Upper lobe of left lung (tissue), 6 donors: ENCODE measurements at regions not wholly inside any gene's neighbourhood (a gene's known extent, or its start where the extent isn't known, plus 50 kb on each side); places are given as distances from the start of the nearest gene placed in this dataset.

Experiments used
- ATAC-seq, 2 donors: fragments of 200-7000 bp; cut with Tn5 transposase; one replicate each; pipeline ENCODE4 v1.9.1; 2022; ENCODE audit warnings: mild to moderate bottlenecking in 2 of 2, moderate library complexity in 2 of 2; ENCODE audit not compliant: low FRiP score in 2 of 2
- DNase-seq, 2 donors: peaks; one replicate each; pipeline ENCODE4 v3.0.0-alpha.2; 2019 to 2020
- H3K27ac ChIP-seq, 4 donors: fragments of 200-600 bp; sonication (generic); one replicate each; pipeline ENCODE4 v1.5.1; 2016 to 2019
- H3K27me3 ChIP-seq, 4 donors: fragments of 200-600 bp; sonication (generic); one replicate each; pipeline ENCODE4 v1.5.1; 2017 to 2019
- H3K36me3 ChIP-seq, 4 donors: fragments of 200-600 bp; sonication (generic); one replicate each; pipeline ENCODE4 v1.5.1; 2016 to 2019
- H3K4me1 ChIP-seq, 4 donors: fragments of 200-600 bp; sonication (generic); one replicate each; pipeline ENCODE4 v1.5.1; 2018 to 2019
- H3K4me3 ChIP-seq, 4 donors: fragments of 200-600 bp; sonication (generic); one replicate each; pipeline ENCODE4 v1.5.1; 2017 to 2019; ENCODE audit warnings: mild to moderate bottlenecking in 2 of 4, moderate library complexity in 1 of 4
- H3K9me3 ChIP-seq, 4 donors: fragments of 200-600 bp; sonication (generic); one replicate each; pipeline ENCODE4 v1.5.1; 2018 to 2019
- EP300 ChIP-seq, 4 donors: sonication (generic); formaldehyde crosslinking; IDR thresholded peaks; one replicate each; pipeline ENCODE4 v1.5.1; 2017; ENCODE audit warnings: antibody characterized with exemption in 4 of 4, control low read depth in 2 of 4
- POLR2A ChIP-seq, 4 donors: fragments of 450-650 bp; IDR thresholded peaks; one replicate each; pipeline ENCODE4 v1.5.1; 2016 to 2017; ENCODE audit warnings: antibody characterized with exemption in 4 of 4, mild to moderate bottlenecking in 2 of 4
- POLR2AphosphoS5 ChIP-seq, 2 donors: sonication (generic); formaldehyde crosslinking; IDR thresholded peaks; one replicate each; pipeline ENCODE4 v1.5.1; 2017; ENCODE audit warnings: antibody characterized with exemption in 2 of 2
- WGBS, 2 donors: methylation state at CpG; one replicate each; pipeline ENCODE4 v1.1.5; 2017 to 2018; 5-methylcytosine and 5-hydroxymethylcytosine counted together
- TF ChIP-seq, protein P1 (sequence below), 6 experiments: fragments of 450-650 bp in 4 of 6; fragments of 200-600 bp in 2 of 6; sonication (generic) in 2 of 6; IDR thresholded peaks; one replicate each; pipeline ENCODE4 v1.5.1; 2016 to 2019; ENCODE audit warnings: antibody characterized with exemption in 6 of 6
- donor health status: DM: no; HTN: no; CAD: no; lungs with moderate emphysema.
- donor health status: DM: no; HTN: yes; CAD: no; lungs with severe emphysema.

DNA sequence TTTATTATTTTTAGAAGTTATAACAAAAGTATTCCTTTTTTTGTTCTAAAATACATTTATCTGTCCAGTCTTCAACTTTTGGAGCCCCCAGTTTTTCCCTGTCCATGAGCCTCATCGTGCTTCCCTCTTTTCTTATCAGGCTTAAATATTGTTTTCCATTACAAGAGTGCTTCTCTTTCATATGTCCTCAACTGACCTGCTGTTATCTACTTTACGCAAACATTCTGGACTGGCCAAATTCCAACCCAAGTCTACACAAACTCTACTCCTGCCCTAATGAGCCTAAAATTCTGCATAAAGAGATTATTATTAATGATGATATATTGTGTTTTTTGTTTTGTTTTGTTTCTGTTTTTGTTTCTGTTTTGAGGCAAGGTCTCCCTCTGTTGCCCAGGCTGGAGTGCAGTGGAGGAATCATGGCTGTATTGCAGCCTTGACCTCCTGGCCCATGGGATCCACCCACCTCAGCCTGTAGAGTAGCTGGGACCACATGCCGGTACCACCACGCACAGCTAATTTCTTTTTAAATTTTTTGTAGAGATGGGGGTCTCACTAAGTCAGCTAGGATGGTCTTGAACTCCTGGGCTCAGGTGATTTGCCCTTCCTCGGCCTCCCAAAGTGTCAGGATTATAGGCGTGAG is 318.8 kb upstream of the NEGR1 start:
- Histone ChIP-seq H3K27me3 (no peaks in the 10 kb centered on the region), H3K4me3 (no peak overlapping the region), H3K27ac (no peak overlapping the region), H3K4me1 (no peaks in the 10 kb centered on the region), H3K9me3 (no peaks in the 10 kb centered on the region), H3K36me3 (no peaks in the 10 kb centered on the region)
- 75% methylated on average over 6 of the region's 6 CpGs for WGBS, 2 donors
- ATAC-seq (no peak), DNase-seq (no peak)
- TF ChIP-seq, protein P1, sequence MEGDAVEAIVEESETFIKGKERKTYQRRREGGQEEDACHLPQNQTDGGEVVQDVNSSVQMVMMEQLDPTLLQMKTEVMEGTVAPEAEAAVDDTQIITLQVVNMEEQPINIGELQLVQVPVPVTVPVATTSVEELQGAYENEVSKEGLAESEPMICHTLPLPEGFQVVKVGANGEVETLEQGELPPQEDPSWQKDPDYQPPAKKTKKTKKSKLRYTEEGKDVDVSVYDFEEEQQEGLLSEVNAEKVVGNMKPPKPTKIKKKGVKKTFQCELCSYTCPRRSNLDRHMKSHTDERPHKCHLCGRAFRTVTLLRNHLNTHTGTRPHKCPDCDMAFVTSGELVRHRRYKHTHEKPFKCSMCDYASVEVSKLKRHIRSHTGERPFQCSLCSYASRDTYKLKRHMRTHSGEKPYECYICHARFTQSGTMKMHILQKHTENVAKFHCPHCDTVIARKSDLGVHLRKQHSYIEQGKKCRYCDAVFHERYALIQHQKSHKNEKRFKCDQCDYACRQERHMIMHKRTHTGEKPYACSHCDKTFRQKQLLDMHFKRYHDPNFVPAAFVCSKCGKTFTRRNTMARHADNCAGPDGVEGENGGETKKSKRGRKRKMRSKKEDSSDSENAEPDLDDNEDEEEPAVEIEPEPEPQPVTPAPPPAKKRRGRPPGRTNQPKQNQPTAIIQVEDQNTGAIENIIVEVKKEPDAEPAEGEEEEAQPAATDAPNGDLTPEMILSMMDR (IDR thresholded peaks at IDR 0.05) = no peak
- no peak for TF ChIP-seq EP300 (IDR thresholded peaks at IDR 0.05)
- TF ChIP-seq POLR2A (IDR thresholded peaks at IDR 0.05) = no peak
- no peak for TF ChIP-seq POLR2AphosphoS5 (IDR thresholded peaks at IDR 0.05)

DNA sequence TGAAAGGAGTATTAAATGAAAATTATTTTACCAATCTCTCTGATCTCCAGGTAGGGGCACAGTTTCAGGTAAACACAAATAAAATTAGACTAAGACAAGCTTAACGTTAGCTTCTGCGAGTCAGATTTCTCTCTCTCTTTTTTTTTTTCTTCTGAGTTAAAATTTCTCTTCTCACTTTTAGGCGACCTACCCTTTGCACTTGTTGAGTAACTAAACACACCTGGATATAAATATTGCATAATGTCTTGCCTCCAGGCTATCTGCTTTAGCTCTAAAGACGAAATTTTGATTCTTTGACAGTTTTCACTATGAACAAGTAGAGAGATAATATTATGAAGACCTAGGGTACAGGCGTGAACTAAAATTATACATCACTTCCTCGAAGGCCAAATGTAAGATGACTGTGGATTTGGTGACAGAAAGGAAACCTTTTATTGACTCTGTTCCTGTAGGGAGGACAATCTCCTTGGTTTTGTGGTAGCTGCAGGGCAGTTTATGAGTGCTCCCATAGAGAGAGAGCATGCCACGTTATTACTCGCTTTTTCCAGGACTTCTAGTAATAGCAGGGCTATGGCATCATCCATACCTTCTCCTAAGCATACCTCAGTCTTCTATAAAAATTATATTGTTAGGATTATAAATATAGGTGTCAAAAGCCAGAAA is 303.8 kb upstream of the NEGR1 start:
- TF ChIP-seq POLR2AphosphoS5 (IDR thresholded peaks at IDR 0.05) (no peak), POLR2A (IDR thresholded peaks at IDR 0.05) (no peak), EP300 (IDR thresholded peaks at IDR 0.05) (no peak)
- TF ChIP-seq, protein P1 (IDR thresholded peaks at IDR 0.05) = no peak
- ATAC-seq = no peak

DNA sequence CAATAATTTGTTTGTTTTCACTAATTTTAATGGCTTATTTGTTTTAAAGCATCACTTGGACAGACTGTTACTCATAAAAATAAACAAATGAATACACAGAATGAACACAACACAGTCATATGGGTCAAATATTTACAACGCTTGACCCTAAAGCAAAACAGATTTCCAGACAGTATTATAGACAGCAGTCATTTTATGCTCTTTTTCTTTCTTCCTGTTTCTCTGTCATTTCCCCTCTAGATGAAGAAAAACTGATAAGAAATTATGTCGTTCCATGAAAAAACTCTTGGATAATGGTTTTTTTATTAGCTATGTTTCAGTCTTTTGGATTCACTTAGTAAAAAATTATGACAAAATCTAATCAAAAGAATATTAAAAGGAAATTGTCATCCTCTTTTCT is 297.3 kb upstream of the NEGR1 start:
- WGBS, 2 donors = 59 to 74% methylated on average over 2 of the region's 2 CpGs
- no peak overlapping the region for H3K4me3 ChIP-seq
- H3K27ac ChIP-seq = no peak overlapping the region
- H3K4me1 ChIP-seq = no peaks in the 10 kb centered on the region
- H3K36me3 ChIP-seq = no peaks in the 10 kb centered on the region
- TF ChIP-seq POLR2AphosphoS5 (IDR thresholded peaks at IDR 0.05) (no peak), POLR2A (IDR thresholded peaks at IDR 0.05) (no peak), EP300 (IDR thresholded peaks at IDR 0.05) (no peak)
- TF ChIP-seq, protein P1 (IDR thresholded peaks at IDR 0.05) = no peak
- DNase-seq = no peak
- no peaks in the 10 kb centered on the region for H3K27me3 ChIP-seq
- no peaks in the 10 kb centered on the region for H3K9me3 ChIP-seq
- no peak for ATAC-seq

More for the DNA sequence above, 303.8 kb upstream of the NEGR1 start:
- Histone ChIP-seq H3K4me1 (no peaks in the 10 kb centered on the region), H3K36me3 (no peaks in the 10 kb centered on the region), H3K9me3 (no peaks in the 10 kb centered on the region), H3K27ac (no peak overlapping the region), H3K27me3 (no peaks in the 10 kb centered on the region), H3K4me3 (no peak overlapping the region)
- DNase-seq = no peak
- 81% methylated on average over 8 of the region's 8 CpGs for WGBS, 2 donors

DNA sequence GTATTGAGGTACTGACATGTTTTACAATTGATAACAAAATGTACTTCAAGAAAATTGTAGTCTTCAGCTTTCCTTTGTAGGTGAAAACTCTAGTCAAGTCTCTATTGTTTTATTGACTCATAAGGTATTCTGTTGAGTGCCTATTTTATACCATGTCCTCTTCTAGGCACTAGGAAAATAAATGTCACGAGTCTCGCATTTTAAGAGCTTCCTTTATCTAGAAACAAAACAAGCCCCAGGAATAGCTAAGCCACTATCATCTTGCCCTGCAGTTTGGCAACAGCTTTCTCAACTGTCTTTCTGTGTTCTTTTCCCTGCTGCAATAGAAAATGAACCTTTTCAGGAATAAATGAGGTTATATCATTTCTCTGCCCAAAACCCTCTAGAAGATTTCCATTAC is 288.5 kb upstream of the NEGR1 start:
- TF ChIP-seq EP300 (IDR thresholded peaks at IDR 0.05) (no peak), POLR2AphosphoS5 (IDR thresholded peaks at IDR 0.05) (no peak), POLR2A (IDR thresholded peaks at IDR 0.05) (no peak)
- TF ChIP-seq, protein P1 (IDR thresholded peaks at IDR 0.05) = no peak
- H3K27me3 ChIP-seq = no peaks in the 10 kb centered on the region
- no peak for DNase-seq
- no peaks in the 10 kb centered on the region for H3K36me3 ChIP-seq
- H3K27ac ChIP-seq = no peak overlapping the region
- no peak overlapping the region for H3K4me3 ChIP-seq
- H3K4me1 ChIP-seq = no peaks in the 10 kb centered on the region
- no peaks in the 10 kb centered on the region for H3K9me3 ChIP-seq
- ATAC-seq = no peak
- 50 to 75% methylated on average over 2 of the region's 2 CpGs for WGBS, 2 donors

- WGBS, 2 donors = 55 to 57% methylated on average over 1 of the region's 1 CpG
- Histone ChIP-seq H3K4me1 (no peaks in the 10 kb centered on the region), H3K36me3 (no peaks in the 10 kb centered on the region), H3K4me3 (no peak overlapping the region), H3K27me3 (no peaks in the 10 kb centered on the region), H3K9me3 (no peaks in the 10 kb centered on the region), H3K27ac (no peak overlapping the region)
- TF ChIP-seq EP300 (IDR thresholded peaks at IDR 0.05) = no peak
- no peak for TF ChIP-seq POLR2A (IDR thresholded peaks at IDR 0.05)
- TF ChIP-seq POLR2AphosphoS5 (IDR thresholded peaks at IDR 0.05) = no peak
- TF ChIP-seq, protein P1 (IDR thresholded peaks at IDR 0.05) = no peak
- DNase-seq (no peak), ATAC-seq (no peak)
Measured at GRCh38 chr1:72568113-72568512, 285.8 kb upstream of the NEGR1 start.
